ACC112 (cell line): ENCODE measurements at regions not wholly inside any gene's neighbourhood (a gene's known extent, or its start where the extent isn't known, plus 50 kb on each side); places are given as distances from the start of the nearest gene placed in this dataset.

ENCODE experiments used
- H2AFZ ChIP-seq: fragments of 200-600 bp; sonication (generic); one replicate; pipeline ENCODE4 v1.6.0; 2017; ENCODE audit warnings: antibody characterized with exemption, low read length; ENCODE audit not compliant: unreplicated experiment
- H3K27ac ChIP-seq: fragments of 200-600 bp; sonication (generic); 2 replicates; pipeline ENCODE4 v1.5.1; 2014; ENCODE audit warnings: low read depth, mild to moderate bottlenecking, antibody characterized with exemption, low read length, moderate library complexity
- H3K27me3 ChIP-seq: fragments of 200-600 bp; sonication (generic); 2 replicates; pipeline ENCODE4 v1.6.1; 2014; ENCODE audit warnings: mild to moderate bottlenecking, antibody characterized with exemption, low read length, moderate library complexity, mixed read lengths; ENCODE audit not compliant: insufficient read depth
- H3K36me3 ChIP-seq: fragments of 200-600 bp; sonication (generic); 2 replicates; pipeline ENCODE4 v1.6.1; 2016; ENCODE audit warnings: mild to moderate bottlenecking, antibody characterized with exemption, low read length, moderate library complexity, mixed read lengths; ENCODE audit not compliant: insufficient read depth
- H3K4me1 ChIP-seq: fragments of 200-600 bp; sonication (generic); one replicate; pipeline ENCODE4 v1.6.1; 2016; ENCODE audit warnings: low read length, mixed read lengths; ENCODE audit not compliant: insufficient read depth, unreplicated experiment, control insufficient read depth
- H3K4me3 ChIP-seq: fragments of 200-600 bp; sonication (generic); 2 replicates; pipeline ENCODE4 v1.5.1; 2014; ENCODE audit warnings: mild to moderate bottlenecking, low read depth, low read length
- H3K79me2 ChIP-seq: fragments of 200-600 bp; sonication (generic); one replicate; pipeline ENCODE4 v1.6.0; 2016; ENCODE audit warnings: low read length; ENCODE audit not compliant: control insufficient read depth, unreplicated experiment, insufficient read depth

- no peak overlapping the region for H3K27ac ChIP-seq
Observed at GRCh38 chr9:31359071-31359470, 1025.4 kb upstream of the ACO1 start.

GRCh38 chr9:31364171-31364570 is 1020.3 kb upstream of the ACO1 start:
- Histone ChIP-seq H3K79me2 (no peaks in the 10 kb centered on the region), H3K36me3 (no peaks in the 10 kb centered on the region), H3K27ac (no peak overlapping the region), H3K27me3 (no peaks in the 10 kb centered on the region), H3K4me1 (no peaks in the 10 kb centered on the region), H2AFZ (no peak overlapping the region), H3K4me3 (no peak overlapping the region)

More at GRCh38 chr9:31359071-31359470, 1025.4 kb upstream of the ACO1 start:
- no peaks in the 10 kb centered on the region for H3K36me3 ChIP-seq
- no peaks in the 10 kb centered on the region for H3K27me3 ChIP-seq
- no peaks in the 10 kb centered on the region for H3K79me2 ChIP-seq
- no peak overlapping the region for H2AFZ ChIP-seq
- H3K4me1 ChIP-seq = no peaks in the 10 kb centered on the region
- H3K4me3 ChIP-seq = no peak overlapping the region

- Histone ChIP-seq H3K27ac (no peak overlapping the region), H3K36me3 (no peaks in the 10 kb centered on the region), H3K4me1 (no peaks in the 10 kb centered on the region), H3K4me3 (no peak overlapping the region), H3K79me2 (no peaks in the 10 kb centered on the region), H2AFZ (no peak overlapping the region), H3K27me3 (no peaks in the 10 kb centered on the region)
Observed at GRCh38 chr9:31372799-31373587, 1011.5 kb upstream of the ACO1 start.

- Histone ChIP-seq H3K4me1 (no peaks in the 10 kb centered on the region), H3K79me2 (no peaks in the 10 kb centered on the region), H3K27ac (no peak overlapping the region), H2AFZ (no peak overlapping the region), H3K4me3 (no peak overlapping the region), H3K36me3 (no peaks in the 10 kb centered on the region), H3K27me3 (peaks cover 4% of the 10 kb centered on the region; the same call in 1 of the 2 replicates)
Observed at GRCh38 chr9:31377358-31377757, 1007.1 kb upstream of the ACO1 start.

GRCh38 chr9:31388660-31389059 is 995.8 kb upstream of the ACO1 start:
- H3K36me3 ChIP-seq = no peaks in the 10 kb centered on the region
- H3K79me2 ChIP-seq = no peaks in the 10 kb centered on the region
- H3K27me3 ChIP-seq = no peaks in the 10 kb centered on the region
- H3K27ac ChIP-seq = no peak overlapping the region
- H3K4me3 ChIP-seq = no peak overlapping the region
- H3K4me1 ChIP-seq = no peaks in the 10 kb centered on the region
- H2AFZ ChIP-seq = no peak overlapping the region

- Histone ChIP-seq H2AFZ (no peak overlapping the region), H3K79me2 (no peaks in the 10 kb centered on the region), H3K4me3 (no peak overlapping the region), H3K4me1 (no peaks in the 10 kb centered on the region), H3K27ac (no peak overlapping the region), H3K36me3 (no peaks in the 10 kb centered on the region), H3K27me3 (no peaks in the 10 kb centered on the region)
Observed at GRCh38 chr9:31389075-31389474, 995.4 kb upstream of the ACO1 start.

- no peak overlapping the region for H3K4me3 ChIP-seq
- H2AFZ ChIP-seq = peak overlapping the region; percentile 11
- no peaks in the 10 kb centered on the region for H3K4me1 ChIP-seq
- H3K79me2 ChIP-seq = no peaks in the 10 kb centered on the region
- no peak overlapping the region for H3K27ac ChIP-seq
- H3K36me3 ChIP-seq = no peaks in the 10 kb centered on the region
- no peaks in the 10 kb centered on the region for H3K27me3 ChIP-seq
Observed at GRCh38 chr9:31390403-31391025, 993.9 kb upstream of the ACO1 start.

- H2AFZ ChIP-seq = no peak overlapping the region
- no peaks in the 10 kb centered on the region for H3K36me3 ChIP-seq
- no peak overlapping the region for H3K4me3 ChIP-seq
- H3K27ac ChIP-seq = no peak overlapping the region
- no peaks in the 10 kb centered on the region for H3K4me1 ChIP-seq
- no peaks in the 10 kb centered on the region for H3K27me3 ChIP-seq
- H3K79me2 ChIP-seq = no peaks in the 10 kb centered on the region
Observed at GRCh38 chr9:31393240-31393639, 991.2 kb upstream of the ACO1 start.

- no peaks in the 10 kb centered on the region for H3K79me2 ChIP-seq
- H3K27me3 ChIP-seq = peaks cover 2% of the 10 kb centered on the region; the same call in 1 of the 2 replicates
- H3K4me3 ChIP-seq = no peak overlapping the region
- no peaks in the 10 kb centered on the region for H3K4me1 ChIP-seq
- no peak overlapping the region for H2AFZ ChIP-seq
- no peaks in the 10 kb centered on the region for H3K36me3 ChIP-seq
- no peak overlapping the region for H3K27ac ChIP-seq
Observed at GRCh38 chr9:31394015-31394473, 990.4 kb upstream of the ACO1 start.

- H3K4me3 ChIP-seq = no peak overlapping the region
- no peak overlapping the region for H2AFZ ChIP-seq
- H3K79me2 ChIP-seq = no peaks in the 10 kb centered on the region
- no peak overlapping the region for H3K27ac ChIP-seq
- H3K4me1 ChIP-seq = no peaks in the 10 kb centered on the region
- no peaks in the 10 kb centered on the region for H3K27me3 ChIP-seq
- no peaks in the 10 kb centered on the region for H3K36me3 ChIP-seq
Observed at GRCh38 chr9:31412081-31412480, 972.4 kb upstream of the ACO1 start.

GRCh38 chr9:31415164-31415563 is 969.3 kb upstream of the ACO1 start:
- Histone ChIP-seq H3K27ac (no peak overlapping the region), H2AFZ (no peak overlapping the region), H3K27me3 (no peaks in the 10 kb centered on the region), H3K4me1 (no peaks in the 10 kb centered on the region), H3K4me3 (no peak overlapping the region), H3K79me2 (no peaks in the 10 kb centered on the region), H3K36me3 (no peaks in the 10 kb centered on the region)
